Keratinocyte (primary cell): ENCODE measurements at regions not wholly inside any gene's neighbourhood (a gene's known extent, or its start where the extent isn't known, plus 50 kb on each side); places are given as distances from the start of the nearest gene placed in this dataset.

Experiments used
- DNase-seq: peaks from one replicate; pipeline ENCODE4 v3.0.0-alpha.2; 2011; ENCODE audit warnings: low read depth, missing footprints, low spot score
- FAIRE-seq: peaks from 2 replicates; lab custom pipeline; 2011; peaks lifted over from hg19 to GRCh38; lab: Jason Lieb, UNC
- H2AFZ ChIP-seq: 2 replicates; pipeline ENCODE4 v1.6.0; 2012; ENCODE audit warnings: low read length, control low read depth, inconsistent platforms; ENCODE audit not compliant: control insufficient read depth
- H3K27ac ChIP-seq: 2 replicates; pipeline ENCODE4 v1.5.1; 2011; ENCODE audit warnings: low read length; ENCODE audit not compliant: control insufficient read depth, insufficient read depth
- H3K27me3 ChIP-seq: 3 replicates; pipeline ENCODE4 v1.6.0; 2011; ENCODE audit warnings: low read length; ENCODE audit not compliant: control insufficient read depth, insufficient read depth; ENCODE audit errors: extremely low read depth
- H3K36me3 ChIP-seq, 2 experiments: 2 replicates in 1 of 2; 3 replicates in 1 of 2; pipeline ENCODE4 v1.5.1; 2011; ENCODE audit warnings: low read length in 2 of 2, mild to moderate bottlenecking in 1 of 2; ENCODE audit not compliant: control insufficient read depth in 2 of 2, insufficient read depth in 2 of 2; ENCODE audit errors: extremely low read depth in 1 of 2
- H3K4me1 ChIP-seq: 3 replicates; pipeline ENCODE4 v1.5.1; 2011; ENCODE audit warnings: low read length; ENCODE audit not compliant: control insufficient read depth, insufficient read depth; ENCODE audit errors: extremely low read depth
- H3K4me2 ChIP-seq: 3 replicates; pipeline ENCODE4 v1.6.0; 2011; ENCODE audit warnings: low read depth, low read length; ENCODE audit not compliant: control insufficient read depth, insufficient read depth; ENCODE audit errors: extremely low read depth
- H3K4me3 ChIP-seq, 3 experiments: fragments of 200-600 bp in 1 of 3; sonication (generic) in 1 of 3; 2 replicates in 2 of 3; 3 replicates in 1 of 3; pipeline ENCODE4 v1.5.1; 2011 to 2016; ENCODE audit warnings: low read length in 3 of 3, mild to moderate bottlenecking in 3 of 3, control low read depth in 2 of 3, inconsistent platforms in 1 of 3, low read depth in 1 of 3, mixed read lengths in 1 of 3, mixed run types in 1 of 3, moderate library complexity in 1 of 3; ENCODE audit not compliant: control insufficient read depth in 2 of 3, insufficient read depth in 2 of 3; ENCODE audit errors: extremely low read depth in 1 of 3
- H3K79me2 ChIP-seq: 2 replicates; pipeline ENCODE4 v1.6.0; 2012; ENCODE audit warnings: low read length; ENCODE audit not compliant: control insufficient read depth, insufficient read depth
- H3K9ac ChIP-seq: 3 replicates; pipeline ENCODE4 v1.6.0; 2011; ENCODE audit warnings: low read length; ENCODE audit not compliant: control insufficient read depth, insufficient read depth; ENCODE audit errors: extremely low read depth
- H3K9me1 ChIP-seq: 3 replicates; pipeline ENCODE4 v1.6.0; 2011; ENCODE audit warnings: low read length; ENCODE audit not compliant: control insufficient read depth, insufficient read depth; ENCODE audit errors: extremely low read depth
- H3K9me3 ChIP-seq: 2 replicates; pipeline ENCODE4 v1.5.1; 2012; ENCODE audit warnings: low read depth, low read length; ENCODE audit not compliant: control insufficient read depth
- H4K20me1 ChIP-seq: 3 replicates; pipeline ENCODE4 v1.6.0; 2011; ENCODE audit warnings: low read length; ENCODE audit not compliant: control insufficient read depth, insufficient read depth; ENCODE audit errors: extremely low read depth
- CTCF ChIP-seq, 3 experiments: IDR thresholded peaks in 1 of 3; conservative IDR thresholded peaks in 1 of 3; optimal IDR thresholded peaks in 1 of 3; 2 replicates in 2 of 3; 3 replicates in 1 of 3; pipeline versions ENCODE3 to v1.5.1; 2011; ENCODE audit warnings: low read length in 3 of 3, mild to moderate bottlenecking in 3 of 3, moderate library complexity in 2 of 3, control low read depth in 1 of 3, inconsistent platforms in 1 of 3; ENCODE audit not compliant: insufficient read depth in 2 of 3; ENCODE audit errors: extremely low read depth in 1 of 3
- EZH2 ChIP-seq: IDR thresholded peaks from one replicate; pipeline ENCODE4 v1.6.1; 2012; ENCODE audit warnings: inconsistent platforms, mild to moderate bottlenecking, low read length, moderate library complexity
- dilution Hi-C: fragments of 300-500 bp; cut with MboI; formaldehyde crosslinking; loops from one replicate; pipeline ENCODE4 v1.7.0; 2020; ENCODE audit warnings: low sequenced_read_pairs; ENCODE audit not compliant: extremely low pct_ligation_motif_present

DNA sequence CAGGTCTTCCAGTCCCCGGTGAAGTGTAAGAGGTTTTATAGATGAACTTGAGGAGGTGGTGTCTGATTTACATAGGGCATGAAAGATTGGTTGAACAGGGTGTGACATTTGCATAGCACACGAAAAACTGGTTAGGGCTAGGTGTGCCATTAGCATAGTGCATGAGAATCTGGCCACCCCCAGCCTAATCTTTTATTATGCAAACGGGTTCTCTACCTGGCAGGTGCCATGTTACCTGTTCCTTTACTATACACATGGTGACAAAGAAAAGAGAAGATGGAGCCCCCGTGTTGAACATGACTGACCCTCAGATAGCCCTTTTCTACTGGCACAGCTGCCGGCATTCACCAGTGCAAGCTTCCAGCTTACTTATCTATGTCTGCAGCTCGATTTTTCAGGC, 71.0 kb downstream of the UCHL1 start:
- no peaks in the 10 kb centered on the region for H3K79me2 ChIP-seq
- H2AFZ ChIP-seq = no peak overlapping the region
- H4K20me1 ChIP-seq = no peaks in the 10 kb centered on the region
- no peak for FAIRE-seq
- no peaks in the 10 kb centered on the region for H3K9me3 ChIP-seq
- no peak overlapping the region for H3K27ac ChIP-seq
- H3K4me2 ChIP-seq = no peak overlapping the region
- dilution Hi-C loops = no loop called here
- no peak for DNase-seq
- H3K36me3 ChIP-seq = no peaks in the 10 kb centered on the region
- H3K27me3 ChIP-seq = no peaks in the 10 kb centered on the region
- H3K9me1 ChIP-seq = no peaks in the 10 kb centered on the region
- no peaks in the 10 kb centered on the region for H3K4me1 ChIP-seq
- no peak overlapping the region for H3K9ac ChIP-seq
- TF ChIP-seq EZH2 (no peak), CTCF (optimal IDR thresholded peaks at IDR 0.05 in 1 of 3, IDR thresholded peaks at IDR 0.05 in 1 of 3, conservative IDR thresholded peaks at IDR 0.05 in 1 of 3; ENCODE audit: extremely low read depth in 1 of 3, insufficient read depth in 2 of 3, low read length in 3 of 3) (no peak)
- no peak overlapping the region for H3K4me3 ChIP-seq

DNA sequence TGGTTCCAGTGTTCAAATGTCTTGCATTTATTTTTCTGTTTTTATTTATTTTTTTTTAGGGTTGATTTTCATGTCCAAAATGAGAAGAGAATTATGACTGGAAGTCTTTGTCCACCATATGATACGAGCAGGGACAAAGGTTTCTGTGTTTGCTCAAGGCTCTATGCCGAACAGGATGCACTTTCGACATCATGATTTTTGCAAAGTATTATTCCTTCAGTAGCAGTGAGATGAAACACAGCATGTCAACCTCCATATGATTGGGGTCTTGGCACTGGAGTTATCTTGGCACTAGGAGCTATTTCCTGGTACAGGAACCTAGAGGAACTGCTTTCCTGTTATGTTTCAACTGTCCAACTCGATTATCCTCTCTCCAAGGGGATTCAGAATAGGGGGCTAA, 72.6 kb downstream of the UCHL1 start:
- no peak overlapping the region for H3K9ac ChIP-seq
- no peaks in the 10 kb centered on the region for H3K9me3 ChIP-seq
- H3K79me2 ChIP-seq = no peaks in the 10 kb centered on the region
- no peaks in the 10 kb centered on the region for H3K27me3 ChIP-seq
- no peaks in the 10 kb centered on the region for H4K20me1 ChIP-seq
- FAIRE-seq = no peak
- H3K36me3 ChIP-seq = no peaks in the 10 kb centered on the region
- dilution Hi-C loops = no loop called here
- no peaks in the 10 kb centered on the region for H3K4me1 ChIP-seq
- no peak overlapping the region for H3K27ac ChIP-seq
- DNase-seq = no peak
- no peak overlapping the region for H3K4me3 ChIP-seq
- no peak overlapping the region for H3K4me2 ChIP-seq
- no peak for TF ChIP-seq EZH2
- no peak for TF ChIP-seq CTCF (optimal IDR thresholded peaks at IDR 0.05 in 1 of 3, IDR thresholded peaks at IDR 0.05 in 1 of 3, conservative IDR thresholded peaks at IDR 0.05 in 1 of 3; ENCODE audit: extremely low read depth in 1 of 3, insufficient read depth in 2 of 3, low read length in 3 of 3)
- no peak overlapping the region for H2AFZ ChIP-seq
- H3K9me1 ChIP-seq = no peaks in the 10 kb centered on the region
